ENCODE measurements at regions not wholly inside any gene's neighbourhood (a gene's known extent, or its start where the extent isn't known, plus 50 kb on each side); places are given as distances from the start of the nearest gene placed in this dataset.
"Not testable (repeated sequence)": the region's sequence is repeated elsewhere in the genome, so short reads cannot be mapped to it uniquely, and the experiment has no call there.

GRCh38 chr6:82785206-82785605, 280.4 kb downstream of the UBE3D start:
- no peak overlapping the region for H3K4me3 ChIP-seq (replicated peaks; ENCODE audit: low read depth, low read length)
- DNase-seq (ENCODE audit: extremely low read depth, low read depth) = no peak
- no peak for TF ChIP-seq CTCF (IDR thresholded peaks at IDR 0.05; ENCODE audit: low read depth, low read length, missing control alignments)

GRCh38 chr6:82786248-82786647, 279.4 kb downstream of the UBE3D start:
- no peak for TF ChIP-seq CTCF (IDR thresholded peaks at IDR 0.05; ENCODE audit: low read depth, low read length, missing control alignments)
- no peak overlapping the region for H3K4me3 ChIP-seq (replicated peaks; ENCODE audit: low read depth, low read length)
- DNase-seq (ENCODE audit: extremely low read depth, low read depth) = no peak

- H3K4me3 ChIP-seq (replicated peaks; ENCODE audit: low read depth, low read length) = no peak overlapping the region
- no peak for DNase-seq (ENCODE audit: extremely low read depth, low read depth)
- TF ChIP-seq CTCF (IDR thresholded peaks at IDR 0.05; ENCODE audit: low read depth, low read length, missing control alignments) = no peak
Observed at GRCh38 chr6:82795940-82796339, 269.7 kb downstream of the UBE3D start.

- DNase-seq (ENCODE audit: extremely low read depth, low read depth) = no peak
- TF ChIP-seq CTCF (IDR thresholded peaks at IDR 0.05; ENCODE audit: low read depth, low read length, missing control alignments) = no peak
- H3K4me3 ChIP-seq (replicated peaks; ENCODE audit: low read depth, low read length) = no peak overlapping the region
Observed at GRCh38 chr6:82801083-82801482, 264.6 kb downstream of the UBE3D start.

- DNase-seq (ENCODE audit: extremely low read depth, low read depth); H3K4me3 ChIP-seq (replicated peaks; ENCODE audit: low read depth, low read length): not testable (repeated sequence)
Observed at GRCh38 chr6:82816243-82816642, 249.4 kb downstream of the UBE3D start.

- no peak overlapping the region for H3K4me3 ChIP-seq (replicated peaks; ENCODE audit: low read depth, low read length)
- no peak for TF ChIP-seq CTCF (IDR thresholded peaks at IDR 0.05; ENCODE audit: low read depth, low read length, missing control alignments)
- DNase-seq (ENCODE audit: extremely low read depth, low read depth) = no peak
Observed at GRCh38 chr6:82818727-82819126, 246.9 kb downstream of the UBE3D start.

- TF ChIP-seq CTCF (IDR thresholded peaks at IDR 0.05; ENCODE audit: low read depth, low read length, missing control alignments) = no peak
- no peak for DNase-seq (ENCODE audit: extremely low read depth, low read depth)
- no peak overlapping the region for H3K4me3 ChIP-seq (replicated peaks; ENCODE audit: low read depth, low read length)
Observed at GRCh38 chr6:82823361-82823760, 242.3 kb downstream of the UBE3D start.

Measured in HFF-Myc (cell line).